B cell (primary cell): ENCODE measurements at regions not wholly inside any gene's neighbourhood (a gene's known extent, or its start where the extent isn't known, plus 50 kb on each side); places are given as distances from the start of the nearest gene placed in this dataset.

ENCODE experiments used
- ATAC-seq: fragments of 200-7000 bp; cut with Tn5 transposase; one replicate; pipeline ENCODE4 v1.10.0; 2021; ENCODE audit warnings: low read depth, mild to moderate bottlenecking, moderate number of reproducible peaks, moderate library complexity
- CTCF ChIA-PET: fragments of 350-600 bp; sonication (Branson Sonifier 250); formaldehyde crosslinking; loops from one replicate; lab custom pipeline; 2021; ENCODE audit warnings: antibody characterized with exemption, inconsistent platforms; lab: Charles Lee
- POLR2A ChIA-PET: fragments of 350-600 bp; sonication (Branson Sonifier 250); formaldehyde crosslinking; loops from one replicate; lab custom pipeline; 2021; ENCODE audit warnings: antibody characterized with exemption; lab: Charles Lee
- DNase-seq: peaks from one replicate; pipeline ENCODE4 v3.0.0; 2013
- H2AFZ ChIP-seq: 2 replicates; pipeline ENCODE4 v1.6.1; 2012; ENCODE audit warnings: mild to moderate bottlenecking, low read depth, low read length; ENCODE audit not compliant: insufficient read depth, poor library complexity, severe bottlenecking
- H3K27ac ChIP-seq, 2 donors: 1 replicate in 1 of 2; 2 replicates in 1 of 2; pipeline ENCODE4 v1.5.1; 2012 to 2013; ENCODE audit warnings: low read length in 2 of 2, mild to moderate bottlenecking in 2 of 2, moderate library complexity in 1 of 2
- H3K27me3 ChIP-seq, 4 experiments: fragments of 200-600 bp in 1 of 4; sonication (generic) in 1 of 4; replicated peaks in 1 of 4; 1 replicate in 2 of 4; 2 replicates in 2 of 4; pipeline versions ENCODE4 v1.6.1 to v1.7.0; 2013 to 2016; ENCODE audit warnings: low read length in 3 of 4, mild to moderate bottlenecking in 2 of 4, mixed read lengths in 1 of 4, moderate library complexity in 1 of 4; ENCODE audit not compliant: insufficient read depth in 4 of 4, control insufficient read depth in 3 of 4; ENCODE audit errors: control extremely low read depth in 1 of 4
- H3K36me3 ChIP-seq, 2 experiments: replicated peaks in 1 of 2; 1 replicate in 1 of 2; 2 replicates in 1 of 2; pipeline versions ENCODE4 v1.6.1 to v1.7.1; 2013; ENCODE audit warnings: low read length in 1 of 2; ENCODE audit not compliant: insufficient read depth in 2 of 2, control insufficient read depth in 1 of 2; ENCODE audit errors: control extremely low read depth in 1 of 2, extremely low read depth in 1 of 2
- H3K4me1 ChIP-seq, 2 donors: fragments of 200-600 bp in 1 of 2; sonication (generic) in 1 of 2; 1 replicate in 1 of 2; 2 replicates in 1 of 2; pipeline versions ENCODE4 v1.5.1 to v1.6.1; 2013 to 2017; ENCODE audit warnings: low read length in 2 of 2; ENCODE audit not compliant: control insufficient read depth in 2 of 2, insufficient read depth in 2 of 2
- H3K4me2 ChIP-seq: replicated peaks from 2 replicates; pipeline ENCODE3; 2012; ENCODE audit warnings: mild to moderate bottlenecking, low read depth, low read length; ENCODE audit not compliant: poor library complexity, severe bottlenecking
- H3K4me3 ChIP-seq, 5 experiments: fragments of 200-600 bp in 1 of 5; sonication (generic) in 1 of 5; 1 replicate in 3 of 5; 2 replicates in 2 of 5; pipeline versions ENCODE4 v1.5.1 to v1.7.0; 2011 to 2016; ENCODE audit warnings: low read length in 4 of 5, mild to moderate bottlenecking in 4 of 5, low read depth in 2 of 5, control low read depth in 1 of 5, moderate library complexity in 1 of 5; ENCODE audit not compliant: insufficient read depth in 1 of 5; ENCODE audit errors: control extremely low read depth in 1 of 5, extremely low read depth in 1 of 5
- H3K79me2 ChIP-seq: fragments of 200-600 bp; sonication (generic); one replicate; pipeline ENCODE4 v1.6.0; 2016; ENCODE audit warnings: low read length; ENCODE audit not compliant: control insufficient read depth, insufficient read depth
- H3K9ac ChIP-seq: fragments of 200-600 bp; sonication (generic); 2 replicates; pipeline ENCODE4 v1.6.1; 2017; ENCODE audit warnings: mild to moderate bottlenecking, low read length, moderate library complexity
- H3K9me3 ChIP-seq, 3 donors: one replicate each; pipeline versions ENCODE4 v1.6.1 to v1.7.1; 2013; ENCODE audit warnings: low read length in 2 of 3; ENCODE audit not compliant: control insufficient read depth in 2 of 3, insufficient read depth in 1 of 3; ENCODE audit errors: control extremely low read depth in 1 of 3
- H4K20me1 ChIP-seq: 2 replicates; pipeline ENCODE4 v1.6.0; 2012; ENCODE audit warnings: mild to moderate bottlenecking, low read length; ENCODE audit not compliant: insufficient read depth, control insufficient read depth, poor library complexity, severe bottlenecking
- H3K27ac Mint-ChIP-seq: one replicate; pipeline ENCODE4 v1.8.0; 2021; ENCODE audit warnings: mixed read lengths
- H3K27me3 Mint-ChIP-seq: one replicate; pipeline ENCODE4 v1.8.0; 2021; ENCODE audit warnings: mixed read lengths
- H3K4me1 Mint-ChIP-seq: one replicate; pipeline ENCODE4 v1.8.0; 2021; ENCODE audit warnings: mixed read lengths
- H3K4me3 Mint-ChIP-seq: one replicate; pipeline ENCODE4 v1.8.0; 2021; ENCODE audit warnings: mixed read lengths
- H3K9me3 Mint-ChIP-seq: one replicate; pipeline ENCODE4 v1.8.0; 2022; ENCODE audit warnings: mixed read lengths; ENCODE audit not compliant: insufficient read depth
- CTCF ChIP-seq: fragments of 200-600 bp; IDR thresholded peaks from one replicate; pipeline ENCODE4 v1.8.0; 2022; ENCODE audit warnings: antibody characterized with exemption, mild to moderate bottlenecking
- EZH2 ChIP-seq: IDR thresholded peaks from 2 replicates; pipeline ENCODE4 v1.6.1; 2012; ENCODE audit warnings: borderline replicate concordance, low read depth, mild to moderate bottlenecking, moderate library complexity, low read length; ENCODE audit not compliant: insufficient read depth, poor library complexity, severe bottlenecking
- WGBS: methylation state at CpG from one replicate; pipeline ENCODE4 v1.1.5; 2013; ENCODE audit warnings: missing lambda C conversion rate; ENCODE audit not compliant: insufficient coverage; 5-methylcytosine and 5-hydroxymethylcytosine counted together
- intact Hi-C: fragments of 100-400 bp; cut with micrococcal nuclease; formaldehyde crosslinking; loops from one replicate; pipeline ENCODE4 v1.10.0; 2022

- CTCF ChIA-PET = interaction anchor here (0.7 to 1.3 kb wide), 2 partner anchors 11 to 207 kb away, joined by 3 read pairs; no protein-coding TSS in a partner anchor
- DNase-seq = no peak
- H3K27ac Mint-ChIP-seq = no peak overlapping the region
- Histone ChIP-seq H3K4me1 (no peaks in the 10 kb centered on the region), H3K79me2 (no peaks in the 10 kb centered on the region), H3K4me2 (no peak overlapping the region), H3K27ac (no peak overlapping the region), H4K20me1 (no peaks in the 10 kb centered on the region), H3K4me3 (no peak overlapping the region), H3K9ac (no peak overlapping the region), H3K9me3 (peaks cover 6 to 33% (median 16%) of the 10 kb centered on the region in 3 donors), H2AFZ (no peak overlapping the region), H3K27me3 (peaks cover 0 to 31% (median 3%) of the 10 kb centered on the region in 4 experiments), H3K36me3 (no peaks in the 10 kb centered on the region)
- H3K9me3 Mint-ChIP-seq = peaks cover 6% of the 10 kb centered on the region
- H3K4me1 Mint-ChIP-seq = no peaks in the 10 kb centered on the region
- no peak for ATAC-seq
- no peak overlapping the region for H3K4me3 Mint-ChIP-seq
- H3K27me3 Mint-ChIP-seq = peaks cover 34% of the 10 kb centered on the region
- no peak for TF ChIP-seq CTCF
- no peak for TF ChIP-seq EZH2
- POLR2A ChIA-PET = no interaction called here
- 89% methylated on average over 11 of the region's 11 CpGs for WGBS
- intact Hi-C loops = no loop called here
These were observed 128.6 kb downstream of the IRF8 start for GRCh38 chr16:86027373-86028126.

- H3K9me3 ChIP-seq = peaks cover 0 to 27% (median 11%) of the 10 kb centered on the region in 3 donors
- intact Hi-C loops = no loop called here
- DNase-seq = no peak
- Mint-ChIP-seq H3K4me3 (no peak overlapping the region), H3K9me3 (peaks cover 3% of the 10 kb centered on the region), H3K27ac (no peak overlapping the region), H3K4me1 (no peaks in the 10 kb centered on the region), H3K27me3 (peaks cover 43% of the 10 kb centered on the region)
- ChIA-PET CTCF (no interaction called here), POLR2A (interaction anchor here (0.6 kb wide), 1 partner anchor 9 kb away, joined by 3 read pairs; no protein-coding TSS in a partner anchor)
- H3K27me3 ChIP-seq = peaks cover 0 to 31% (median 3%) of the 10 kb centered on the region in 4 experiments
- TF ChIP-seq EZH2 (no peak), CTCF (no peak)
- H3K27ac ChIP-seq = no peak overlapping the region
- H3K4me3 ChIP-seq = no peak overlapping the region
- H3K79me2 ChIP-seq = no peaks in the 10 kb centered on the region
- no peak for ATAC-seq
- 33% methylated on average over 16 of the region's 20 CpGs for WGBS
- H2AFZ ChIP-seq = no peak overlapping the region
- H3K4me1 ChIP-seq = no peaks in the 10 kb centered on the region
- no peaks in the 10 kb centered on the region for H4K20me1 ChIP-seq
- no peak overlapping the region for H3K4me2 ChIP-seq
- no peak overlapping the region for H3K9ac ChIP-seq
- H3K36me3 ChIP-seq = no peaks in the 10 kb centered on the region
These were observed 130.3 kb downstream of the IRF8 start for GRCh38 chr16:86029131-86029741.
